Neuronal stem cell (in vitro differentiated cells): ENCODE measurements at regions not wholly inside any gene's neighbourhood (a gene's known extent, or its start where the extent isn't known, plus 50 kb on each side); places are given as distances from the start of the nearest gene placed in this dataset.

ENCODE experiments used
- DNase-seq: peaks from one replicate; pipeline ENCODE4 v3.0.0-alpha.2; 2013; ENCODE audit warnings: low spot score
- H2AFZ ChIP-seq: one replicate; pipeline ENCODE4 v1.6.1; 2013; ENCODE audit warnings: mild to moderate bottlenecking, low read length, inconsistent platforms
- H2AK5ac ChIP-seq: 2 replicates; pipeline ENCODE4 v1.6.1; 2013; ENCODE audit warnings: low read depth, mild to moderate bottlenecking, inconsistent platforms, low read length, moderate library complexity, mixed read lengths
- H2BK120ac ChIP-seq: 2 replicates; pipeline ENCODE4 v1.6.1; 2013; ENCODE audit warnings: low read depth, mild to moderate bottlenecking, inconsistent platforms, low read length, moderate library complexity, mixed read lengths
- H2BK12ac ChIP-seq: one replicate; pipeline ENCODE4 v1.6.1; 2013; ENCODE audit warnings: low read length, inconsistent platforms
- H2BK15ac ChIP-seq: 2 replicates; pipeline ENCODE4 v1.6.1; 2013; ENCODE audit warnings: mild to moderate bottlenecking, low read length, inconsistent platforms, mixed read lengths
- H2BK5ac ChIP-seq: one replicate; pipeline ENCODE4 v1.6.1; 2013; ENCODE audit warnings: inconsistent platforms, mild to moderate bottlenecking, low read length, moderate library complexity
- H3K14ac ChIP-seq: one replicate; pipeline ENCODE4 v1.6.1; 2013; ENCODE audit warnings: low read length, inconsistent platforms
- H3K18ac ChIP-seq: 2 replicates; pipeline ENCODE4 v1.6.1; 2013; ENCODE audit warnings: low read length, inconsistent platforms
- H3K23ac ChIP-seq: 2 replicates; pipeline ENCODE4 v1.6.1; 2013; ENCODE audit warnings: low read depth, mild to moderate bottlenecking, mixed read lengths, low read length, inconsistent platforms; ENCODE audit not compliant: poor library complexity
- H3K27ac ChIP-seq: replicated peaks from 3 replicates; pipeline ENCODE4 v1.5.1; 2013; ENCODE audit warnings: low read length, inconsistent platforms
- H3K27me3 ChIP-seq, 3 experiments: 2 replicates each; pipeline ENCODE4 v1.6.1; 2013; ENCODE audit warnings: low read length in 3 of 3, mild to moderate bottlenecking in 2 of 3, inconsistent platforms in 1 of 3, low read depth in 1 of 3, mixed read lengths in 1 of 3, moderate library complexity in 1 of 3; ENCODE audit not compliant: control insufficient read depth in 3 of 3, insufficient read depth in 3 of 3
- H3K36me3 ChIP-seq, 2 donors: replicated peaks in 1 of 2; 2 replicates each; pipeline ENCODE4 v1.6.1; 2013; ENCODE audit warnings: low read length in 2 of 2; ENCODE audit not compliant: control insufficient read depth in 2 of 2, insufficient read depth in 2 of 2
- H3K4ac ChIP-seq: 2 replicates; pipeline ENCODE4 v1.6.1; 2013; ENCODE audit warnings: inconsistent platforms, mild to moderate bottlenecking, low read length, moderate library complexity
- H3K4me1 ChIP-seq, 2 donors: 1 replicate in 1 of 2; 2 replicates in 1 of 2; pipeline ENCODE4 v1.6.1; 2013; ENCODE audit warnings: low read length in 2 of 2, low read depth in 1 of 2; ENCODE audit not compliant: control insufficient read depth in 2 of 2, insufficient read depth in 1 of 2
- H3K4me2 ChIP-seq: one replicate; pipeline ENCODE4 v1.6.1; 2013; ENCODE audit warnings: mild to moderate bottlenecking, low read length, inconsistent platforms; ENCODE audit not compliant: insufficient read depth, poor library complexity, severe bottlenecking
- H3K4me3 ChIP-seq, 2 donors: 2 replicates each; pipeline ENCODE4 v1.5.1; 2013; ENCODE audit warnings: low read length in 2 of 2, mild to moderate bottlenecking in 2 of 2, inconsistent platforms in 1 of 2, moderate library complexity in 1 of 2
- H3K79me1 ChIP-seq: one replicate; pipeline ENCODE4 v1.6.1; 2013; ENCODE audit warnings: low read depth, mild to moderate bottlenecking, inconsistent platforms, low read length, moderate library complexity
- H3K9ac ChIP-seq: one replicate; pipeline ENCODE4 v1.6.1; 2013; ENCODE audit warnings: mild to moderate bottlenecking, low read depth, low read length, inconsistent platforms; ENCODE audit not compliant: poor library complexity
- H3K9me3 ChIP-seq, 2 donors: replicated peaks in 1 of 2; 2 replicates each; pipeline versions ENCODE3 to v1.6.1; 2013; ENCODE audit warnings: low read length in 2 of 2, mild to moderate bottlenecking in 2 of 2, inconsistent platforms in 1 of 2, low read depth in 1 of 2, mixed read lengths in 1 of 2, moderate library complexity in 1 of 2; ENCODE audit not compliant: control insufficient read depth in 2 of 2, insufficient read depth in 1 of 2
- H4K8ac ChIP-seq: one replicate; pipeline ENCODE4 v1.6.1; 2013; ENCODE audit warnings: low read depth, mild to moderate bottlenecking, inconsistent platforms, low read length, moderate library complexity
- H4K91ac ChIP-seq: one replicate; pipeline ENCODE4 v1.6.1; 2013; ENCODE audit warnings: low read length, low read depth, mild to moderate bottlenecking, inconsistent platforms; ENCODE audit not compliant: poor library complexity
- WGBS, 2 donors: extraction: QIAGEN DNeasy Blood & Tissue Kit; methylation state at CpG; one replicate each; pipeline ENCODE4 v1.1.7; 2013; ENCODE audit warnings: missing lambda C conversion rate in 2 of 2, mixed read lengths in 1 of 2; ENCODE audit not compliant: insufficient read length in 2 of 2, insufficient replicate concordance in 1 of 2; ENCODE audit errors: extremely low coverage in 2 of 2; 5-methylcytosine and 5-hydroxymethylcytosine counted together

DNA sequence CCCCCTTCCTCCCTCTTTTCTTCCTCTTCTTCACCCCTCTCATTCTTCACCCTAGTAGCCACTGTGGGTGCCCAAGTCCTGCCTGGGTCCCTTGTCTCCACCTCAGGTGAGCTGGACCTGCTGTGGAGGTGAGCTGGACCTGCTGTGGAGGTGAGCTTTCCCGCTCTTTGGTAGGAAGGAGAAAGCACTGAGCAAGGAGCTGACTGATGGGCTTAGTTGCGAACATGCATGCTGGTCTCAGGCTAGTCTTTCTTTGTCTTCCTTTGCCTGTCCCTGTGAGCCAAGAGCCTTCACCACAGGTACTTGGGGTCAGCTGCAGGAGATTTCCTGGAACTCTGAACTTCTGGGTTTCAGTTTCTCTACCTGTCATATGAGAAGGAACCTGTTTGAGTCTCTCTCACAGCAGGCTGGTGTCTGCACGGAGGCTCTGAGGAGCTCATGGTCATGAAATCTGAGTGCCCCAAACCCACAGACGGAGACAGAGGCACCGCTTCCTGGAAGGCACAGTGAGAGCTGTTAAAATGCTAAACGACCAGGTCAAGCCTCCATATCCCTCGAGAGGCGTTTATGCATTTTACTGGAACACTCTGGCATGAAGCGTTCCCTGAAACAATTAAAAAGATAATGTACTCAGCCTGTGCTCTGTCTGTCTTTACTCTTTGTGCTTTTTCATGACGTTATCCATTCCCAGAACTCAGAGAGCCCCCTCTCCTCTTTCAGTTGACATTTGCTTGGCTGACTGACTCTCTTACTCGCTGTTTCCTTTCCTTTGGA is 69.5 kb downstream of the RHOU start:
- H2AFZ ChIP-seq = peak overlapping the region; percentile 75
- H3K27me3 ChIP-seq = no peaks in the 10 kb centered on the region
- H2BK15ac ChIP-seq = peak overlapping the region; percentile 2
- H3K79me1 ChIP-seq = no peaks in the 10 kb centered on the region
- H3K4me1 ChIP-seq = peaks cover 1 to 2% of the 10 kb centered on the region in 2 donors
- no peaks in the 10 kb centered on the region for H3K9me3 ChIP-seq
- H3K4me2 ChIP-seq = no peak overlapping the region
- no peak for DNase-seq
- H3K23ac ChIP-seq = no peak overlapping the region
- no peak overlapping the region for H3K27ac ChIP-seq
- no peak overlapping the region for H3K9ac ChIP-seq
- no CpG with 5 or more reads among the region's 11 CpGs for WGBS, 2 donors
- no peak overlapping the region for H4K91ac ChIP-seq
- H2BK5ac ChIP-seq = no peak overlapping the region
- no peak overlapping the region for H2BK12ac ChIP-seq
- H4K8ac ChIP-seq = no peak overlapping the region
- H2AK5ac ChIP-seq = no peak overlapping the region
- peak overlapping the region; percentile 15 for H3K18ac ChIP-seq
- no peak overlapping the region for H3K4me3 ChIP-seq
- no peaks in the 10 kb centered on the region for H3K36me3 ChIP-seq
- H3K4ac ChIP-seq = no peak overlapping the region
- no peak overlapping the region for H2BK120ac ChIP-seq
- no peak overlapping the region for H3K14ac ChIP-seq

DNA sequence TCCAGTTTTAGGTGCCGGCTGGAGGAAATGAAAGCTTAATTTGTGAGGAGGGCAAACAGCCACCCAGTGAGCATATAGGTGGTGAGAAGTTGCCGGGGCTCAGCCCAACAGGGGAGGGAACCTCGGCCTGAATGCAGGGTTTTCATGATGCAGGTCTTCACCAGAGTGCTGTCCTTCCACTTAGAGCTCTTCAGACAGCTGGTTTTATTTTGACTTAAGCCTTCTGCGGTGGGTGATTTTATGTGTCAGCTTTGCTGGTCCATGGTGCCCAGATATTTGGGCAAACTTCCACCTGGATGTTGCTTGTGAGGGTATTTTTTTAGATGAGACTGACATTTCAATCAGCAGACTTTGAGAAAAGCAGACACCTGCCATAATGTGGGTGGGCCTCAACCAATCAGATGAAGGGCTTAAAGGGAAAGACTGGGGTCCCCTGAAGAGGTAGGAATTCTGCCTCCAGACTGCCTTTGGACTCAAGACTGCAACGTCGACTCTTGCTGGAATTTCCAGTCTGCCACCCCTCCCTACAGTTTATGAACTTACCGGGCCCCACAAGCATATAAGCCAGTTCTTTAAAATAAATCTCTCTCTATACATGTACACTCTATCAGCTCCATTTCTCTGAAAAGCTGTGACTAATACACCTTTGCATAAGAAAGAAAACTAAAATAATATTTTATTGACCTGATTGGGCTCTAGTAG is 72.8 kb downstream of the RHOU start:
- no peaks in the 10 kb centered on the region for H3K9me3 ChIP-seq
- no peak overlapping the region for H2BK15ac ChIP-seq
- no peak overlapping the region for H3K4me2 ChIP-seq
- no peak overlapping the region for H4K8ac ChIP-seq
- H3K14ac ChIP-seq = no peak overlapping the region
- no peak overlapping the region for H3K27ac ChIP-seq
- no peak overlapping the region for H2AFZ ChIP-seq
- H3K4me1 ChIP-seq = peaks cover 8 to 18% of the 10 kb centered on the region in 2 donors
- H2BK12ac ChIP-seq = no peak overlapping the region
- no peak overlapping the region for H4K91ac ChIP-seq
- H3K36me3 ChIP-seq = no peaks in the 10 kb centered on the region
- no CpG with 5 or more reads among the region's 7 CpGs for WGBS, 2 donors
- H2BK5ac ChIP-seq = no peak overlapping the region
- no peaks in the 10 kb centered on the region for H3K27me3 ChIP-seq
- no peak overlapping the region for H2BK120ac ChIP-seq
- no peak overlapping the region for H3K4me3 ChIP-seq
- no peak for DNase-seq
- H2AK5ac ChIP-seq = no peak overlapping the region
- no peak overlapping the region for H3K18ac ChIP-seq
- no peak overlapping the region for H3K23ac ChIP-seq
- no peaks in the 10 kb centered on the region for H3K79me1 ChIP-seq
- no peak overlapping the region for H3K4ac ChIP-seq
- H3K9ac ChIP-seq = no peak overlapping the region

DNA sequence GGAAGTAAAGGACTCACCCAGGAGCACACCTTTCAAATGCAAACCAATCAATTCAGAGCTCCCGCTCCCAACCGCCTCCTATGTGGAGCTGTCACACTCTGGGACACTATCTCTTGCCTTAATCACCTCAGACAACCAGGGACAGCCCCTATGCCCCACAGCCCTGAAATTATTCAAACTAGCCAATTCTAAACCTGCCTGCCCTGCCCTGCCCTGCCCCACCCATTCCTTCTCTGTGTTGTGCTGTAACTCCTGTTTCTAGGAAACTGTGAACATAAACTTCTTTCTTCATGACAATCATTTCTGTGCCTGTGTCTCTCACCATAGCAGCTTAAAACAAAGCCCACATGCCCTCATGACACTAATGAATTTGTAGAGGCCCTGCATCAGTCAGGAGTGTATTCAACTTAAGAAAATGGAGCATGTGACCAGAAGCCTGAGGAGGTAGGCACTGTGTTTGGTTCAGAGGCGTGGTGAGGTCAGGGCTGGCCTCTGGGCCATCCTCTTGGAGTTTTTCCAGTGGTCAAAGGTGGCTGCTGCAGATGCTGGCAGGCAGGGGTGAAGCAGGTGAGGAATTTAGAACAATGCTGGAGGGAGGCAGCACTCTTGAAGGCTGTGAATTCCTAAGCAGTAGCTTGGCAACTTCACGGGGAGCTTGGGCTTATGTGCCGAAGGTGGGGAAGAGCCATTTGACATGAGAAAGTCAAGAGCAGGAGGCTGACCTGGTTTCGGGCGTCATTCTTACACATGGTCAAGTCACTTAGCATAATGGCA is 74.5 kb downstream of the RHOU start:
- Histone ChIP-seq H3K23ac (no peak overlapping the region), H2BK12ac (no peak overlapping the region), H4K8ac (no peak overlapping the region), H3K18ac (no peak overlapping the region), H3K27ac (no peak overlapping the region), H2BK5ac (no peak overlapping the region), H2BK120ac (no peak overlapping the region), H3K27me3 (no peaks in the 10 kb centered on the region), H3K4me2 (no peak overlapping the region), H2AK5ac (no peak overlapping the region), H3K79me1 (no peaks in the 10 kb centered on the region), H3K4me1 (peaks cover 8 to 21% of the 10 kb centered on the region in 2 donors), H3K9ac (no peak overlapping the region), H3K36me3 (no peaks in the 10 kb centered on the region), H2BK15ac (peak overlapping the region; percentile 19), H3K14ac (no peak overlapping the region), H4K91ac (no peak overlapping the region), H2AFZ (no peak overlapping the region), H3K4ac (no peak overlapping the region), H3K4me3 (no peak overlapping the region), H3K9me3 (no peaks in the 10 kb centered on the region)
- WGBS, 2 donors = no CpG with 5 or more reads among the region's 7 CpGs
- DNase-seq = no peak

DNA sequence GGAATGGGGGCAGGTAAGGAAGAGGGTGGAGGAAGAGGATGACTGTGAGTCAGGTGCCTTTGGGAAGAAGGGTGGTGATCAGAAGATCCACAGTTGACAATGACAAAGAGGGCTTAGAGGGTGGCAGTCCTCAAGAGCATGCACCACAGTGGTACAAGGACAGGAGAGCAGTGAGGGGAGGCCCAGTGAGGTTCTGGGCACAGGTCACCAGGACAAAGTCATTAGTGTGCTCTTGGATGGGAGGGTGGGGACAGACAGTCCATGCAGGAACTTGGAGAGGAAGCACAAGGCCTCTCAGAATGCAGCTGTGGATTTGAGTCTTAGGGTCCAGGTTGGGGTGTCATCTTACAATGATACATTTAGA is 75.1 kb downstream of the RHOU start:
- no peak overlapping the region for H2BK5ac ChIP-seq
- H2BK15ac ChIP-seq = peak overlapping the region; percentile 19
- no peak overlapping the region for H2AFZ ChIP-seq
- no peak overlapping the region for H3K27ac ChIP-seq
- no peaks in the 10 kb centered on the region for H3K27me3 ChIP-seq
- H3K4me2 ChIP-seq = no peak overlapping the region
- H3K4ac ChIP-seq = no peak overlapping the region
- no peak overlapping the region for H3K23ac ChIP-seq
- no peaks in the 10 kb centered on the region for H3K36me3 ChIP-seq
- H2BK12ac ChIP-seq = no peak overlapping the region
- peak overlapping the region; percentile 32 for H3K18ac ChIP-seq
- H2AK5ac ChIP-seq = no peak overlapping the region
- DNase-seq = no peak
- no peaks in the 10 kb centered on the region for H3K79me1 ChIP-seq
- no peak overlapping the region for H4K8ac ChIP-seq
- H4K91ac ChIP-seq = no peak overlapping the region
- H3K14ac ChIP-seq = no peak overlapping the region
- no peak overlapping the region for H3K9ac ChIP-seq
- no peaks in the 10 kb centered on the region for H3K9me3 ChIP-seq
- H3K4me3 ChIP-seq = no peak overlapping the region
- peaks cover 8 to 21% of the 10 kb centered on the region in 2 donors for H3K4me1 ChIP-seq
- no peak overlapping the region for H2BK120ac ChIP-seq
